ENCODE measurements at regions not wholly inside any gene's neighbourhood (a gene's known extent, or its start where the extent isn't known, plus 50 kb on each side); places are given as distances from the start of the nearest gene placed in this dataset.

GRCh38 chr1:82646336-82646735 lies 845.6 kb downstream of the ADGRL2 start:
- no peak for DNase-seq (ENCODE audit: low spot score)

- no peak for DNase-seq (ENCODE audit: low spot score)
These were observed 843.6 kb downstream of the ADGRL2 start for GRCh38 chr1:82644186-82644915.

GRCh38 chr1:82640352-82640751 lies 839.6 kb downstream of the ADGRL2 start:
- DNase-seq (ENCODE audit: low spot score), result no peak

- no peak for DNase-seq (ENCODE audit: low spot score)
These were observed 833.5 kb downstream of the ADGRL2 start for GRCh38 chr1:82634266-82634665.

GRCh38 chr1:82632155-82632554 lies 831.4 kb downstream of the ADGRL2 start:
- no peak for DNase-seq (ENCODE audit: low spot score)

- no peak for DNase-seq (ENCODE audit: low spot score)
These were observed 828.2 kb downstream of the ADGRL2 start for GRCh38 chr1:82628887-82629286.

GRCh38 chr1:82625537-82625936 lies 824.8 kb downstream of the ADGRL2 start:
- DNase-seq (ENCODE audit: low spot score), result no peak

GRCh38 chr1:82621076-82621475 lies 820.3 kb downstream of the ADGRL2 start:
- no peak for DNase-seq (ENCODE audit: low spot score)

GRCh38 chr1:82614090-82614489 lies 813.4 kb downstream of the ADGRL2 start:
- no peak for DNase-seq (ENCODE audit: low spot score)

- no peak for DNase-seq (ENCODE audit: low spot score)
These were observed 812.3 kb downstream of the ADGRL2 start for GRCh38 chr1:82612986-82613385.

- no peak for DNase-seq (ENCODE audit: low spot score)
These were observed 805.8 kb downstream of the ADGRL2 start for GRCh38 chr1:82606546-82606945.

- DNase-seq (ENCODE audit: low spot score), result no peak
These were observed 803.8 kb downstream of the ADGRL2 start for GRCh38 chr1:82604524-82604923.

- DNase-seq (ENCODE audit: low spot score), result no peak
These were observed 799.6 kb downstream of the ADGRL2 start for GRCh38 chr1:82600314-82600713.

GRCh38 chr1:82598812-82599211 lies 798.1 kb downstream of the ADGRL2 start:
- DNase-seq (ENCODE audit: low spot score), result no peak

GRCh38 chr1:82598337-82598736 lies 797.6 kb downstream of the ADGRL2 start:
- DNase-seq (ENCODE audit: low spot score), result no peak

GRCh38 chr1:82597649-82598048 lies 796.9 kb downstream of the ADGRL2 start:
- DNase-seq (ENCODE audit: low spot score), result no peak

- no peak for DNase-seq (ENCODE audit: low spot score)
These were observed 796.4 kb downstream of the ADGRL2 start for GRCh38 chr1:82597141-82597540.

GRCh38 chr1:82593561-82593960 lies 792.8 kb downstream of the ADGRL2 start:
- DNase-seq (ENCODE audit: low spot score), result no peak

- DNase-seq (ENCODE audit: low spot score), result no peak
These were observed 788.9 kb downstream of the ADGRL2 start for GRCh38 chr1:82589588-82589987.

- no peak for DNase-seq (ENCODE audit: low spot score)
These were observed 786.6 kb downstream of the ADGRL2 start for GRCh38 chr1:82587371-82587770.

GRCh38 chr1:82586473-82586872 lies 785.7 kb downstream of the ADGRL2 start:
- DNase-seq (ENCODE audit: low spot score), result no peak

GRCh38 chr1:82582347-82582746 lies 781.6 kb downstream of the ADGRL2 start:
- DNase-seq (ENCODE audit: low spot score), result no peak

- DNase-seq (ENCODE audit: low spot score), result no peak
These were observed 777.5 kb downstream of the ADGRL2 start for GRCh38 chr1:82578086-82578726.

GRCh38 chr1:82567348-82567747 lies 766.6 kb downstream of the ADGRL2 start:
- DNase-seq (ENCODE audit: low spot score), result no peak

Data from kidney capillary endothelial cell (primary cell).